ENCODE measurements at regions not wholly inside any gene's neighbourhood (a gene's known extent, or its start where the extent isn't known, plus 50 kb on each side); places are given as distances from the start of the nearest gene placed in this dataset.

DNA sequence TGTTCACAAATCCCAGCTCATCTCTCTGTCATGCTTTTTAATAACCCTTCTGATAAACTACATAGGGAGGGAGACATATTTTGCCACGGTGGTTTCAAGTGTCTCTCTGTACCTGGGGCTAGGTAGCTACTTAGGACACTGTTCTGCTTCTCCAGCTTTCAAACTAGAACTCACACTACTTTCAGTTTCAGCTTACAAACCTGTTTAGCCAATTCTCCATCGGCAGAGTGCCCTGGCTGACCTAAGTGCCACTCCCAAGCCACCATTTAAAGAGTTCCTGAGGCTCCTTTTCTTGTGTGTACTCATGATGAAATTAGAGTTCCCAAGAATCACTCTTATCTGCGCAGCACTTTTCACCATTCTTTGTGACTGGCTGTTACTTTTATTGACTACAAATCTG, 899.2 kb downstream of the FAT4 start:
- TF ChIP-seq CTCF (IDR thresholded peaks at IDR 0.05) (no peak), POLR2A (IDR thresholded peaks at IDR 0.05) (no peak)
